NB4 (cell line): ENCODE measurements at regions not wholly inside any gene's neighbourhood (a gene's known extent, or its start where the extent isn't known, plus 50 kb on each side); places are given as distances from the start of the nearest gene placed in this dataset.
A peak's percentile ranks its signal among the peaks of the same experiment; 100 is the strongest.

Experiments used
- DNase-seq: peaks from one replicate; pipeline ENCODE4 v3.0.0; 2010; ENCODE audit warnings: low read depth
- H3K4me3 ChIP-seq: one replicate; pipeline ENCODE4 v1.5.1; 2011; ENCODE audit warnings: mild to moderate bottlenecking, low read depth, low read length, moderate library complexity
- CTCF ChIP-seq: IDR thresholded peaks from one replicate; pipeline ENCODE4 v1.5.1; 2012; ENCODE audit warnings: low read depth, low read length
- MAX ChIP-seq: IDR thresholded peaks from 2 replicates; pipeline ENCODE4 v1.6.1; 2011; ENCODE audit warnings: low read depth, low read length
- MYC ChIP-seq: IDR thresholded peaks from 2 replicates; pipeline ENCODE4 v1.6.1; 2011; ENCODE audit warnings: low read depth, low read length
- POLR2A ChIP-seq: IDR thresholded peaks from 2 replicates; pipeline ENCODE4 v1.6.1; 2011; ENCODE audit warnings: mild to moderate bottlenecking; ENCODE audit not compliant: insufficient read length; ENCODE audit errors: extremely low read depth

GRCh38 chr6:62670490-62671223 lies 384.6 kb upstream of the KHDRBS2 start:
- no peak for DNase-seq
- no peak overlapping the region for H3K4me3 ChIP-seq
- no peak for TF ChIP-seq CTCF
- no peak for TF ChIP-seq POLR2A
- no peak for TF ChIP-seq MYC

GRCh38 chr6:62669831-62670230 lies 383.8 kb upstream of the KHDRBS2 start:
- H3K4me3 ChIP-seq = no peak overlapping the region
- DNase-seq = no peak
- TF ChIP-seq MAX (no peak), MYC (no peak)

- TF ChIP-seq MAX (no peak), POLR2A (no peak), CTCF (no peak)
- peak; percentile 26 for DNase-seq
- H3K4me3 ChIP-seq = no peak overlapping the region
Observed at GRCh38 chr6:62652692-62653328, 366.8 kb upstream of the KHDRBS2 start.

GRCh38 chr6:62645274-62645673 lies 359.2 kb upstream of the KHDRBS2 start:
- TF ChIP-seq POLR2A (no peak), MAX (no peak), CTCF (no peak), MYC (no peak)
- no peak for DNase-seq
- H3K4me3 ChIP-seq = no peak overlapping the region

- TF ChIP-seq MAX (no peak), CTCF (no peak), MYC (no peak), POLR2A (no peak)
- no peak overlapping the region for H3K4me3 ChIP-seq
- no peak for DNase-seq
Observed at GRCh38 chr6:62640749-62641148, 354.7 kb upstream of the KHDRBS2 start.

GRCh38 chr6:62626661-62627060 lies 340.6 kb upstream of the KHDRBS2 start:
- TF ChIP-seq CTCF (no peak), MYC (no peak), MAX (no peak), POLR2A (no peak)
- no peak overlapping the region for H3K4me3 ChIP-seq
- DNase-seq = no peak
